GM19328 (cell line): ENCODE measurements at regions not wholly inside any gene's neighbourhood (a gene's known extent, or its start where the extent isn't known, plus 50 kb on each side); places are given as distances from the start of the nearest gene placed in this dataset.

ENCODE experiments used
- ATAC-seq: cut with Tn5 transposase; IDR thresholded peaks from one replicate; pipeline ENCODE4 v1.9.1; 2021; ENCODE audit warnings: mild to moderate bottlenecking, moderate library complexity; ENCODE audit not compliant: unreplicated experiment

DNA sequence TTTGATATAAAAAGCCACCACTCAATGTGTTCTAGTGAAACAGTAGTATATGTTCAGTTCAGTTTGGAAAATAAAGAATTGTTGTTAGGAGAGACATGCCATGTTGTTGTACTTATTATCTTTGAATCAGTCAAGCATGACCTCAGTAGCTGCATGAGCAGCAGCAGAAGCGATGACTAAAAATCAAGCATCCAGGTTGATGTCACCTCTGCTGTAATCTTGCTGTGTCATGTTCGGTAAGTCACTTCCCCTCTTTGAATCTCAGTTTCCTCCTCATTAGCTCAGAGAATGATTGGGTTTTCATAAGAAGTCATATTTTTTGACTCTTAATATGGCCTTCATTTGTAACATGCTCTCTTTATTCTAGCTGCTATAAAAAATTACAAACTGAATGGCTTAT lies 428.4 kb upstream of the B3GALT2 start:
- ATAC-seq: no peak

DNA sequence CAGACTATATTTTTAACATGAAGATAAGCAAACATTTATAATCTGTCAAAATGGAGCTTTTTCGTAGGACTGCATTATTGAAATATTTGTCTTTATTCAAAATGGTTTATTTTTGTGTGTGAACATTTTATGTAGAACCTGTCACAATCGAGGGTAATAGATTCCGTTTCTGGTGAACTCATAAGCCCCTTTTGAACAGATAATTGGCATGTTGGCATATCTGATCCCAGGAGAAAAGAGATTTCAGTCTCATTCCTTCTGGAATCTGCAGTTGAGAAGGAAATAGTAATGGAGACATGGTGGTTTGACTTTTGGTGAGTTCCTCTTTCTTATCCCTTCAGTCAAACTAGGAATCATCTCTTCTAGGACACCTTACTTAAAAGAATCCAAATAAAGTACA lies 427.9 kb upstream of the B3GALT2 start:
- no peak for ATAC-seq

- ATAC-seq: no peak
These were observed 426.6 kb upstream of the B3GALT2 start for GRCh38 chr1:193613041-193613440.

DNA sequence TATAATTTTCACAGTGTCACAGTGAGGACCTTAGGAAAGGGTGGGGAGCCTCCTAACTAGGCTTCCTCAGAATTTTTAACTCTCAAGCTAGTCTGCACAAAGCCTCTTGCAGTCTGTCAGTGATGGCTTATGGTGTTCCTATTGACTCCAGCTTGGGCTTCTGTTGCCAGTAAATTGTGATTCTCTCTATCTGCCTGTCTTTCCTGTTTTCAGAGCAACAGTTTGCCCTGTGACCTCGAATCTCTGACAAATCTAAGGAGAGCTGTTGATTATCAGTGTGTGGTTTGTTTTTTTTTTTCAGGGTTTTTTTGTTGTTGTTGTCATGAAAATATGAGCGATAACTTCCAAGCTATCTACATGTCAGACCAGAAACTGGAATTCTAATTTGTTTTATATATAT lies 423.2 kb upstream of the B3GALT2 start:
- no peak for ATAC-seq

DNA sequence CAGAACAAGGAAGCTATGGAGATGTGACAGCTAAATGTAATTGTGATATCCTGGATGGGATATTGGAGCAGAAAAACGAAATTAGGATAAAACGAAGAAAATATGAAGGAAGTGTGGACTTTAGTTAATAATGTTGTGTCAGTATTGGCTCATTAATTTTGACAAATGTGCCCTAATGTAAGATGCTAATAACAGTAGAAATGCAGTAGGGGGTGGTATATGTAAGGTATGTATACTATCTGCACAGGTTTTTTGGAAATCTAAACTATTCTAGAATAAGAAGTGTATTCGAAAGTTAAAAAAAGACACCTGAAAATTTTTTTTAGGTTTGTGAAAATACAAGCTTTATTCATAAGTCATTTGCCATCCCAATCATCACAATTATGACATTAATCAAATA lies 421.4 kb upstream of the B3GALT2 start:
- no peak for ATAC-seq

GRCh38 chr1:193606035-193606434 lies 419.6 kb upstream of the B3GALT2 start:
- no peak for ATAC-seq

DNA sequence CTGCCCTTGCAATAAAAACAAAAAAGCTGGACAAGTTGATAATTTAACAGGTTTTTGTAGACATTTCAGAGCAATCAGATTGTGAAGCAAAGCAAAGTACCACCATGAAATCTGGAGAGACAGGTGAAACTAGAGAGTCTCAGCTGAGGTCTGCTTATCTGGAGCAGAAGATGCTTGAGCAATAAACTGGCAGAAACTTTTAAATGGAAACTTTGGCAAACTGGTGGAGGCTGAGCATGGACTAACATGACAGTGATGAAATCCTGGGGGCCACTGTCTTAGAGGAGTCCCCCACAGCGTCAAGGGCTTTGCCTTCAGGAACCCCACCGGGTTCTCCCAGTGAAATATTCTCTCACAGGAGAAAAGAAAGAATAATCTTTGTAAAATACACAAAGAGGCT lies 416.3 kb upstream of the B3GALT2 start:
- no peak for ATAC-seq

DNA sequence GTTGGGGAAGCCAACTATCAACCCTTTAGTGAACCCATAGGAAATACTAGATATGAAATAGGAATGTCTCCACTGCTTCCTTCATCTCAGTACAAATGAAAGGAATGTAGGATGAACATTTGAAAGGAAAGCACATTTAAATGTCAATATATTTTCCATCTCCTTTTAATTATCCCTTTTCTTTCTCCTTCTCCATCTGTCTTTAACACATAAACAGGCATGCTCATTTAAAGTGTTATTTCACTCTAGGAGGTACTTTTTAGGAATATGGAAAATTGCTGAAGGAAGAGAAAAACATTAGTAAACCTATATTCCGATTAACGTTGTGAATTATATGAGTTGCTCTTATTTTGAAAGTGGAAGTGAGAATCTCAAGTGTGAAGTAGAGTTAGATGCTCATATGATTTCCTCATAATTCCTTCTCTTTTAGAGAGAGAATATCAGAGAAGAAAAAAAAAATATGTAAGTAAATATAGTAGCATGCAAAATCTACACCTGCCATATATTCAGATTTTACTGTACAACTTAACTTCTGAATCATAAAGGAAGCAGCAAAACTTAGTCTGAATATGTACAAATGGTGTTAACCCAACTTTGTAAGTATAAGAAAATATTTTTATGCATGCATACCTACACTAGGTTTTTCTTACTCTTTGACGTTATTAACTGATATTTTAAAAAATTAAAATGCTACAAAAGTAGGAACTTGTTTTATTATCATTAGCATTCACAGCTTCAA lies 406.9 kb upstream of the B3GALT2 start:
- ATAC-seq: no peak

DNA sequence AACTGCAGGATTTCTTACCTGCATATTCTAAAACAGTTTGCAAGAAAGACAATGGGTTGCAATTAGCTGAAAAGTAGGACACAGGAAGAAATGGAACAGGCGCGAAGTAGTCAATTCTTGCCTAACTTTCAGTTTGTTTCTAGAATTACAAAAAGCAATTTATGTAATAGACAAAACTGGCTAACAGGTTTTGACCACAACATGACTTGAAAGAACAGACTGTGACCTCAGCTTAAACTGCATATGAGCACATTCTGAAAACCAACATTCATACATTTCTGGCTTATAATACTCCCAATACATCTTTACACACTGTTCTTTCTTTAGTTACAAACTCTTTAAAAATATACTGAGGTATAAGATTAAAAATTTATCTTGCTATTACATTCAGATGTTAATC lies 405.9 kb upstream of the B3GALT2 start:
- no peak for ATAC-seq

DNA sequence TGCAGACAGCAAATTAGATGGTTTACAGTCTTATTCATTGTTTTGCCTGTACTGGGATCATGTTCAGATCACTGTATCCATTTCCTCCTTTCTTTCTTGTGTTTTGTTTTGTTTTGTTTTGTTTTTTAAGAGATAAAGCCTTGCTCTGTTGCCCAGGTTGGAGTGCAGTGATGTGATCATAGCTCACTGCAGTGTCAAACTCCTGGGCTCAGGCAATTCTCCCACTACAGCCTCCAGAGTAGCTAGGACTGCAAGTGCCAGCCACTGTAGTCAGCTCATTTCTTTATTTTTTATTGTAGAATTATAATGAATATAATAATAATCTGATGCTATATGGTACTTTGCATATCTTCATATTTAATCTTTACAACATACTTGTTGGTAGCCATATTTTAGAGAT lies 403.7 kb upstream of the B3GALT2 start:
- ATAC-seq: no peak

- ATAC-seq: no peak
These were observed 403.2 kb upstream of the B3GALT2 start for GRCh38 chr1:193589597-193590040.

GRCh38 chr1:193588311-193589082 lies 402.1 kb upstream of the B3GALT2 start:
- no peak for ATAC-seq

GRCh38 chr1:193584731-193585239 lies 398.4 kb upstream of the B3GALT2 start:
- ATAC-seq: no peak

GRCh38 chr1:193581341-193581740 lies 394.9 kb upstream of the B3GALT2 start:
- ATAC-seq: no peak

DNA sequence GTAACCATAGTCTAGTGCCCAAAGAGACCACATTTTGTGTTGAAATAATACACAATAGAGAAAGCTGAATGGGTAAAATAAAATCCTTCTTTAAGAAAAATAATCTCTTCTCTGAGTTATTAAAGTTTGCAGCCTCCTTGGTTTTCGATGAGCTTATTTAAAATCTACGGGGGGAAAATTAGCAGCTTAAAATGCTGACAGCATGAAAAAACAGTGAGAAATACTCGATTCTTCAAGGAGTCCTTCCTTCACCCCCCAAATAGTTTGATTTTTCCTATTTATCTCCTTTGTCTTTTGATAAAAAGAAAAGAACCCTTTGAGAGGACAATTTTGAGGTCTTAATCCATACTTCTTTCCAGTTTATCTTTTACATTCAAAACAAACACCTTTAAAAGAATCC lies 394.0 kb upstream of the B3GALT2 start:
- no peak for ATAC-seq

- no peak for ATAC-seq
These were observed 392.9 kb upstream of the B3GALT2 start for GRCh38 chr1:193579323-193579722.

GRCh38 chr1:193574913-193575312 lies 388.5 kb upstream of the B3GALT2 start:
- no peak for ATAC-seq

- no peak for ATAC-seq
These were observed 383.5 kb upstream of the B3GALT2 start for GRCh38 chr1:193569983-193570269.

GRCh38 chr1:193569096-193569982 lies 382.9 kb upstream of the B3GALT2 start:
- ATAC-seq: no peak

GRCh38 chr1:193568512-193568911 lies 382.1 kb upstream of the B3GALT2 start:
- ATAC-seq: no peak

- no peak for ATAC-seq
These were observed 381.5 kb upstream of the B3GALT2 start for GRCh38 chr1:193567937-193568336.
